GM18511 (cell line): ENCODE measurements at regions not wholly inside any gene's neighbourhood (a gene's known extent, or its start where the extent isn't known, plus 50 kb on each side); places are given as distances from the start of the nearest gene placed in this dataset.
"Not testable (repeated sequence)": the region's sequence is repeated elsewhere in the genome, so short reads cannot be mapped to it uniquely, and the experiment has no call there.

Experiments used
- ATAC-seq: cut with Tn5 transposase; IDR thresholded peaks from one replicate; pipeline ENCODE4 v1.9.1; 2021; ENCODE audit warnings: mild to moderate bottlenecking, moderate library complexity; ENCODE audit not compliant: unreplicated experiment

DNA sequence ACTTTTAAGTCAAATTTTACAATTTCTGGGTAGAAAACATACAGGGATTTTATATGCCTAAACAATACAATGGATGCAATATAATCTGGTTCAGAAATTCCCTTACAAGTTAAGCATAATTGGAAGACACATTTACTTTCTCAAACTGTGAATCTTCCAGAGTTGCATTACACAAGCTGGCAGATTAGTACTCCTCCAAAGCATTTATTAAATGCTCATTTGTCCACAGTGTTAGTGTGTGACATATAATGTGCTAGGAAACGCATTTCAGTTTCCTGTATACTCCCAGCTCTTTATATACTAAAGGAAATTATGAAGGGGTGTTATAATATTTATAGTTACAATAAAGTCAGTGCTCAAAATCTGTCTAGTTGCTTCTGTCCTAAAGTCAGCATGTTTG lies 239.0 kb upstream of the FIGN start:
- ATAC-seq = no peak

DNA sequence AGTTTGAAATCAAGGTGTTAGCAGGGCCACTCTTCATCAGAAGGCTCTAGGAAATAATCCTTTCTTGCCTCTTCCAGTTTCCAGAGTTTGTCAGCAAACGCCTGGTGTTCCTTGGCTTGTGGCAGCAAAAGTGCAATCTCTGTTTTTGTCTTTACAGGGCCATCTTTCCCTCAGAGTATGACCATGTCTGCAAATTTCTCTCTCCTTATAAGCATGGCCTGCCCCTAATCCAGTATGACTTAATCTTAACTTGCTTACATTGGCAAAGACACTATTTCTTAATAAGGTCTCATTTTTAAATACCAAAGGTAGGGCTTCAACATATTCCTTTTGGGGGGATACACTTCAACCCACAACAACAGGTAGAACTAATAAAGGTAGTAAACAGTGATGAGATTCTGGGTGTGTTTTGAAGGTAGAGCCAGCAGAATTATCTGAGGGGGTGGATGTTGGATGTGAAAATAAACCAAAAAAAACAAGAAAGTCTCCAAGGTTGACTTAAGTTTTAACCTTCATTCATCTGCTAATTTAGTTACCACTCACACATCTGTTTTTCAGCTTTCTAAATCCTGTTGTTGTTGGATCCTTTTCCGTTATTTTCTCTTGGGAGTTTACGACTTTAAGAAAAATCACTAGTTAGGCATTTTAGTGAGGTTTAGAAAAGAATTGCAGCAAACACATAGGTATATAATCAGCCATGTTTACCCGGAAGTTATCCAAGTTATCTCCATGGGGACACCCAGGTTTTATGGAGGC lies 234.4 kb upstream of the FIGN start:
- ATAC-seq = no peak

DNA sequence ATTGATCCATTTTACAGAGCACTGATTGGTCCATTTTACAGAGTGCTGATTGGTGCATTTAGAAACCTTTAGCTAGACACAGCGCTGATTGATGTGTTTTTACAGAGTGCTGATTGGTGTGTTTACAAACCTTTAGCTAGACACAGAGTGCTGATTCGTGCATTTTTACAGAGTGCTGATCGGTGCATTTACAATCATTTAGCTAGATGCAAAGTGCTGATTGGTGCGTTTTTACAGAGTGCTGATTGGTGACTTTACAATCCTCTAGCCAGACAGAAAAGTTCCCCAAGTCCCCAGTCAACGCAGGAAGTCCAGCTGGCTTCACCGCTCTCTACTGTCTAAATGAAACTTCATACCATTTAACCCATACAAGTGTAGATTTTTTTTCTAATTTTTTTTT lies 228.5 kb upstream of the FIGN start:
- ATAC-seq = not testable (repeated sequence)

DNA sequence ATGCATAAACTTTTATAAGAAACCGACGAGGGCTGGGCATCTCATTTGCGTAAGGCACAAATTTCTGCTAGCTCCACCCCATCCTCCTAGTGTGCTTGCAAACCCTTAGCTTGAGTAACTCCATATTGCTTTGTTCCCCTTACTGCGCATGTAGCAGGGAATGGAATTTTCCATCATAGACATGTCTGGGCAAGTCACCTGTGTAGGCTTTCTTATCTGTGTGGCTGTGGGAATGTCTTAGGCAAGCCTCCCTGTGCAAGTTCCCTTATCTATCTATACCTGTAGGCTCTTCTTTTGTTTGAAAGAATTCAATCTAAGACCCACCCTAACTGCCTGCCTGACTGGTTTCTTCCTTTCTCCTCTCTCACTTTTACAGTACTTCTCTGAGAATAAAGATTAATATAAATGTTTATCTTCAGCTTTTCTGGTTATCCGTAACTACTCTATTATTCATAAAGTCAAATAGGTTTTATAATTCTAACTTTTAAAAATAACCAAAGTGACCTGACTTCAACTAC lies 217.6 kb upstream of the FIGN start:
- ATAC-seq = no peak

DNA sequence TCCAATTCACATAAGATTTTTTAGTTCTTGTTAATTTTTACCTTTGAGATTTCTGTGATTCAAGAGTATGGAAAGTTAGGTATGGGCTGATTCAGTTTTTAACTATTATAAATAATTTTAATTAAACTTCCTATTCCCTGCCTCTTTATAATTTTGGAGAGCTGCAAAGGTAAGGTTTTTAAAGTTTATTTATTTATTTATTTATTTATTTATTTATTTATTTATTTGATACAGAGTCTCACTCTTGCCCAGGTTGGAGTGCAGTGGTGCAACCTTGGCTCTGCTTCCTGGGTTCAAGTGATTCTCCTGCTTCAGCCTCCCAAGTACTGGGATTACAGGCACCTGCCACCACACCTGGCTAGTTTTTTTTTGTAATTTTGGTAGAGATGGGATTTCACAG lies 215.5 kb upstream of the FIGN start:
- no peak for ATAC-seq

DNA sequence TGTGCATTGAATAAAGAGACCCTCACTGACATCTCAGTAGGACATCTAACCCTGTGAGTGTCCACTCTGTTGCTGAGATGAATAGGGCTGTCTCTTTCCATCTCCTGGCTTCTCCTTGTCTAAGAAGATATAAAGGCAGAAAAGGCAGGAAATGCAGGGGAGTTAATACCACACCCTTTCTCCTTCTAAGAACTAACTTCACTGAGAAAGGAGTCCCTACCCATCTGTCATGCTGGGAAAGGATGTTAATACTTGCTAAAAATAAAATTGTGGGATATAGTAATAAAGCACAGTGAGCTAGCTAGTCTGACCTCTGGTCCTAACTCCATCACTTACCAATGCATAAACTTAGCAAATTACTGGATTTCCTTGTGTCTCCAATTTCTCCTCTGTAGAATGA lies 213.9 kb upstream of the FIGN start:
- ATAC-seq = no peak

DNA sequence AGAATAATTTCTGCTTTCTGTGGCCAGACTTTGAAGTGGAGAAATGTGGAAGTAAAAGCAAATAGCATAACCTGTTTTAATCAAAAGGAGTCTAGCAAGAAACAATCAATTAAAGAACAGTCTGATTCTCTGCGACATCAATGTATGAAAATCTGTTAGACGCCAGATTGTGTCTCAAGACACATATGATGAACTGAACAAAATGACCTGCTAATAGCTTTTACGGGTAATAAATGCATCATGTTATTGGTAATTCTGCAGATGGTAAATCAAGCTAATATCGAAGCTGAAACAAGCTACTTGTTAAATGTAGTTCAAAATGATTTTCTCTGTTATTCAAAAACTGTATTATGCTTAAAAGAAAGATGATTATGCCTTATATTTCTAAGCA lies 208.5 kb upstream of the FIGN start:
- ATAC-seq = no peak

DNA sequence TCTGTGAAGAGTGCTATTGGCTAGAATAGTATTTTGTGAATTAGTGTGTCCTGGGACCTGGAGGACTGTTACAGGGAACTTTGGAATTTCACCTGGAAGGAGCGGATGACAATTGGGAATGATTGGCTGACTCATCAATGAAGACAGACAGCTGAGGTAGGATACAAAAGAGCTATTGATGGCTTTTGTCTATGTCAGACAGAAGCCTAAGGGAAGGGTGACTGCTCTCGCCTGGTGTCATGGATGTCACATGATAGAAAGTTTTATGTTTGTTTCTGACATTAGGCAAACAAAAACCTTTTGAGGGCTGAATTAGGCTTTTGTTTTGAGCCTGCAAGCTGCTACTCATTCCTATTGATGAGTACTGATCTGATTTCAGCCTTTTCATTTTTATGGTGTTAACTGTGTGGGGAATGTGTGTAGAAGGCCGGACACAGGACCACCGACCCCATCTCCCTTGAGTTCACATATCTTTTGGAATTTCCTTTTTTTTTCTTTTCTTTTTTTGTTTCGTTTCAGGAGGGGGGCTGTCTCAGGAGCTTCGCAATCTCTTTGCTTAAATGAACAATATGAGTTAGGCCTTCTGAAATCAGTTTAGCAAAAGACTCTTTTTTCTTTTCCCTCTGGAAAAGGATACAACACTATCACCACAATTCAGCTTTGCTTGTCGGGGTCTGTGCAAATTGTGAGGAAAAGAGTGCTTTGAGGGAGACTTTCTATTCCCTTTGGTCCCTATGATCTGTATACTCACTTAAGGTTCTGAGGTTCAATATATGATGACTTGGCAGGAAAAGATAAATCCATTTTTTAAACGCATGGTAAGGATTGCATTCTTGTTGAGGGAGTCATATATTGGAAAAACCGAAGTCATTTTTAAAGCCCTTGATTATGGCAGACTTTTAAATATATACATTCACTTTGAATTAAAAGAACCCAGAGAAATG lies 207.9 kb upstream of the FIGN start:
- ATAC-seq = no peak

DNA sequence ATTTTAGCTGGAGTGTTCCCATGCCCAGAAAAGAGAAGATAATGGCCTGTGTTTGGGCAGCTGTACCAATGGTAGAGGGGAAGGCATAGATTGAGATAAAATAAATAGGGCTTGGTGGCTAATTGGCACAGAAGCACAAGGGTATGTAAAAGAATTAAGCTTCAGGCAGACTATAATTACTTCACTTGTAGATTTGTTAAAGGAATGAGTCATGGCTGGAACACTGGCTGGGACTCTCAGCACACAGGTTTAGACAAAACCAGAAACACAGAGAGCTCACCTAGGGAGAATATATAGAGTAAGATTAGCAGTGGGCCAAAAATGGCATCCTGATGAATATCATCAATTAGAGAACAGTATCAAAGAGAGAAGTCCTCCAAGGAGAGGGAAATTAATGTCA lies 198.3 kb upstream of the FIGN start:
- no peak for ATAC-seq

DNA sequence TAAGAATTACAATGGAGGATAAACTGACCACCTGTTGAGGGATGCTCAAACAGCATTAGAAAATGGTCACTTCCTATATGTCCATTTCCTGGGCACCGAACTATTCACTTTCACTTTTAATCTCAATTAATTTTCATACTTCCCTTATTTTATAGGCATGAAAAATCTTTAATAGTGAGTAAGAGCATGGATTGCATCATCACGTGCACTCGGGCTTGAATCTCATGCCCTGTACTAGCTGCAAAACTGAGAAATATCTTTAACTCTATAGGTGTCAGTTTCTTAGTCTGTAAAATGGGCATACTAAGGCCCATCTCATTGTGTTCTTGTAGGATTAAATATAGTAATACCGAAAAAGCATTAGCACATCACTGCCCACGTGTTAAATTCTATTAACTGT lies 183.9 kb upstream of the FIGN start:
- ATAC-seq = no peak

DNA sequence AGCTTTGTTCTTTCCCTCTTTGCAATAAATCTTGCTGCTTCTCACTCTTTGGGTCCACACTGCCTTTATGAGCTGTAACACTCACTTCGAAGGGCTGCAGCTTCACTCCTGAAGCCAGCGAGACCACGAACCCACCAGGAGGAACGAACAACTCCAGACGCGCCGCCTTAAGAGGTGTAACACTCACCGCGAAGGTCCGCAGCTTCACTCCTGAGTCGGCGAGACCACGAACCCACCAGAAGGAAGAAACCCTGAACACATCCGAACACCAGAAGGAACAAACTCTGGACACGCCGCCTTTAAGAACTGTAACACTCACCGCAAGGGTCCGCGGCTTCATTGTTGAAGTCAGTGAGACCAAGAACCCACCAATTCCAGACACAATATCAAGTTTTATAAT lies 178.7 kb upstream of the FIGN start:
- ATAC-seq = not testable (repeated sequence)

DNA sequence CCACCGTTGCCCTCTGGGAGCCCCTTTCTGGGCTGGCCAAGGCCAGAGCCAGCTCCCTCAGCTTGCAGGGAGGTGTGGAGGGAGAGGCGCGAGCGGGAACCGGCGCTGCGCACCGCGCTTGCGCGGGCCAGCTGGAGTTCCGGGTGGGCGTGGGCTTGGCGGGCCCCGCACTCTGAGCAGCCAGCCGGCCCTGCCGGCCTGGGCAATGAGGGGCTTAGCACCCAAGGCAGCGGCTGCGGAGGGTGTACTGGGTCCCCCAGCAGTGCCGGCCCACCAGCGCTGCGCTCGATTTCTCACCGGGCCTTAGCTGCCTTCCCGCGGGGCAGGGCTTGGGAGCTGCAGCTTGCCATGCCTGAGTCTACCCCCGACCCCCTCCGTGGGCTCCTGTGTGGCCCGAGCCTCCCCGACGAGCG lies 177.7 kb upstream of the FIGN start:
- not testable (repeated sequence) for ATAC-seq

DNA sequence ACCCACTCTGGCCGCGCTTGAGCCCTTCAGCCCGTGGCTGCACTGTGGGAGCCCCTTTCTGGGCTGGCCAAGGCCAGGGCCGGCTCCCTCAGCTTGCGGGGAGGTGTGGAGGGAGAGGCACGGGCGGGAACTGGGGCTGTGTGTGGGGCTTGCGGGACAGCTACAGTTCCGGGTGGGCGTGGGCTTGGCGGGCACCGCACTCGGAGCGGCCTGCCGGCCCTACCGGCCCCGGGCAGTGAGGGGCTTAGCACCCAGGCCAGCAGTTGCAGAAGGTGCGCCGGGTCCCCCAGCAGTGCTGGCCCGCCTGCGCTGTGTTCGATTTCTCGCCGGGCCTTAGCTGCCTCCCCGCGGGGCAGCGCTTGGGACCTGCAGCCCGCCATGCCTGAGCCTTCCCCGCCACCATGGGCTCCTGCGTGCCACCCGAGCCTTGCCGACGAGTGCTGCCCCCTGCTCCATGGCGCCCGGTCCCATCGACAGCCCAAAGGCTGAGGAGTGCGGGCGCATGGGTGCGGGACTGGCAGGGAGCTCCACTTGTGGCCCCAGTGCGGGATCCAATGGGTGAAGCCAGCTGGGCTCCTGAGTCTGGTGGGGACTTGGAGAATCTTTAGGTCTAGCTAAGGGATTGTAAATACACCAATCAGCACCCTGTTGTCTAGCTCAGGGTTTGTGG lies 173.7 kb upstream of the FIGN start:
- ATAC-seq = no peak

DNA sequence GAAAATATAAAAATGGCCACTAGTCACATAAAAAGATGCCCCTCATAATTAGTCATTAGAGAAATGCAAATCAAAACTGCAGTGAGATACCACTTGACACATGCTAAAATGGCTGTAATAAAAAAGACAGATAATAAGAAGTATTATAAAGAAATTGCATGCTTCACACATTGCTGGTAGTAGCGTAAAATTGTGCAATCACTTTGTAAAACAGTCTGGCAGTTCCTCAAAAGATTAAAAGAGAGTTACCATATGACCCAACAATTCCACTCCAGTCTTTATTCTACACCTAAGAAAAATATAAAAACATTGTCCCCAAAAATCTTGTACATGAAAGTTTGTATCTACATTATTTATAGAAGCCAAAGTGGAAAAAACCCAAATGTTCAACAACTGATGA lies 170.6 kb upstream of the FIGN start:
- ATAC-seq = no peak

DNA sequence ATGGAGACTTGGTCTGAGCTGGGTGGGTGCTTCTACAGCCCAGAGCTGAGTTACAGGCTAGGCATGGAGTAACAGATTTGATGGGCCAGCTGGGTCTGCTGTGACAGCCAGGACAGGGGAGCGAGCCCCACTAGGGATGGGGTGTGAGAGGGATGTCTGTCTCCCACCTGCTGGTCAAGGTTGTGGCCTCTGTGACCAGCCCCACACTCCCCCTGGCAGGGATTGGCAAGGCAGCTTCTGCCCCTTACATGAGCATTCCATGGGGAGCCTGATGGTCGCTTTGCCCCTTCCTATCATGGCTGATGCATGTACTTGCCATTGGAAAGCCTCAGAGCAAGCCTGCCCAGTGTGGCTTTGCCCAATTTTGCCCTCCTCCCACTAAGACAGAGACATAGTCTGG lies 162.0 kb upstream of the FIGN start:
- ATAC-seq = no peak

DNA sequence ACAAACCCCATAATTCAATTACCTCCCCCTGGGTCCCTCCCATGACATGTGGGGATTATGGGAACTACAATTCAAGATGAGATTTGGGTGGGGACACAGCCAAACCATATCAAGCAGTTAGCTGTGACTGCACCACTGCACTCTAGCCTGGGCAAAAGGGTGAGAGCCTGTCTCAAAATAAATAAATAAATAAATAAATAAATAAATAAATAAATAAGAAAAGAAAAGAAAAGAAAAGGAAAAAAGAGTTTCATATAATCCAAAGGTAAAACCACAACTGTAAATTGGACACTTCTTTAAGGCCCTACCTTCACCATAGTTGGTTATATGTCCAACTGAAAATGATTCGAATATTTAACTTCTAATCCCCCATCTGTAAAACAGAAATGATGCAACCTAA lies 157.6 kb upstream of the FIGN start:
- ATAC-seq = not testable (repeated sequence)

DNA sequence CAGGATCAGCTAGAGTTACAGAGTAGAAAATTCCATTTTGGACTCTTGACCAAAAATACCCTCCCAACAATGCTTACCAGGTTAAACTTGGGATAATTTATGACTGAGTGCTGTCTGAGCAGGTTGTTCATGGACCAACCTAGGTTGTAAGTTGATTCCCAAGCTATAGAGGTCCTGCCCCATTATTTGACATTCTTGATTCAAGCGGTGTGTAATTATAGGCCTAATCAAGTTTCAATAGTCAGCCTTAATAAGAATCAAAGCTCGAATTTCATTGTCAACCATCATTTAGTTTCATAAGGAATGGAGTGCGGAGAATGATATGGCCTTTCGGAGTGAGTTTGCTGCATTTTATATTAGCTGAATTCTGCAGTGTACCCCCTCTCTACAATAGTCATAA lies 152.8 kb upstream of the FIGN start:
- ATAC-seq = no peak

DNA sequence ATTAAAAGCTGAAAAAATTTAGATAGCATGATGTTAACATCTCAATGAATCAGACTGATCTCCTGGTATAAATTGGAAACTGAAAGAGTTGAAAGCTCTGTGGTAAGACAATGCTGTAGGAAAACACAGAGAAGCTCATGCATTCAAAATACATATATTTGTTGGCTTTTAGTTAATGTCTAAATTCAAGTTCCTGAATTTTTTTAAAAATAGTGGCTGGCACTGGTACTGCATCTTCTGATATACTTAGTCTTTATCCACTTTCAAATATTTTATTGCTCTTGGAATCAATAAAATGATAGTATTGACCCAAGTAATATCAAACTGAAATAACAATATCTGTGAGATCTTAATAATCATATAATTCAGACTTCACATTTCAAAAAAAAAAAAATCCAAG lies 151.4 kb upstream of the FIGN start:
- ATAC-seq = no peak

DNA sequence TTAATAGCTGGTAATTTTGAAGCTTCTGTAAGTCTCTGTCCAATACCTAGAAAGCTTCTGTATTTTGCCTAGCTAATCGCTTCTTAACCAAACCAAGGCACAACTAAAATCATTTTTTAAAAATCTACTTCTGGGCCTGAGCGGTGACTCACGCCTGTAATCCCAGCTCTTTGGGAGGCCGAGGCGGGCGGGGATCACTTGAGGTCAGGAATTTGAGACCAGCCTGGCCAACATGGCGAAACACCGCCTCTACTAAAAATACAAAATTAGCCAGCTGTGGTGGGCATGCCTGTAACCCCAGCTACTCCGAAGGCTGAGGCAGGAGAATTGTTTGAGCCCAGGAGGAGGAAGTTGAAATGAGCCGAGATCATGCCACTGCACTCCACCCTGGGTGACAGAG lies 148.6 kb upstream of the FIGN start:
- no peak for ATAC-seq

DNA sequence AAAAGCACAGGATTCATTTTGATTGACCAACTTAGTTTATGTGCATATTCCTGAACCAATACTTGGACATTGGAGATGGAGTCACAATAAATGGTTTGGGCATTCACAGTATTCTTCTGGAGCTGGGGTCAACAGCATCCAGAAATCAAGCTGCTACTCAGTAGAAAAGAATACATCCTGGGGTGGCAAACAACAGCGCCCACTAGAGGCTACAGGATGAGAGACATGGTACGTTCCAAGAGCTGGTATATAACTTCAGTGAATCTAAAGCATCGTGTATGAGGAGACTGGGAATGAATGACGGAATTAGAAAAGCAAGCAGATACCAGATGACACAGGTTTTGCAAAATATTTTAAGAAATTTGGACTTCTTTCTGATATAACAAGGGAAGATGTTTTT lies 142.9 kb upstream of the FIGN start:
- ATAC-seq = peak; percentile 84

DNA sequence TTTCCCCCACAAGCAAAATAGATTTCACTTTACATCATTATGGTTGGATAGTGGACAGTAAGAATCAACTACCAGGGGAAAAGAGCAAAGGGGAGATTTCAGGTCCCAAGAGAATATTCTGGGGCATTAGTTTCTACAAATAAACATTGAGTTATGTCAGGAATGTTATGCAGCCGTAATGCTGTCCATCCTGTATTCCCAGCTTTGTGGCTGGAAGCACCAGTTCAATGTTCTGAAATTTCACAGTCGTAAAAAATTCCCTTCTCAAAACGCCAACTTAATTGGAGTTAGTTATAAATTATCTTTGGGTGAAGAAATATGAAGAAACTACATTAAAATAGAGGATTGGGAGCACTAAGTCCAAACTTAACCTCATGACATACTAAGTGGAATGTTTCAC lies 141.5 kb upstream of the FIGN start:
- no peak for ATAC-seq
